ENCODE measurements at regions not wholly inside any gene's neighbourhood (a gene's known extent, or its start where the extent isn't known, plus 50 kb on each side); places are given as distances from the start of the nearest gene placed in this dataset.

DNA sequence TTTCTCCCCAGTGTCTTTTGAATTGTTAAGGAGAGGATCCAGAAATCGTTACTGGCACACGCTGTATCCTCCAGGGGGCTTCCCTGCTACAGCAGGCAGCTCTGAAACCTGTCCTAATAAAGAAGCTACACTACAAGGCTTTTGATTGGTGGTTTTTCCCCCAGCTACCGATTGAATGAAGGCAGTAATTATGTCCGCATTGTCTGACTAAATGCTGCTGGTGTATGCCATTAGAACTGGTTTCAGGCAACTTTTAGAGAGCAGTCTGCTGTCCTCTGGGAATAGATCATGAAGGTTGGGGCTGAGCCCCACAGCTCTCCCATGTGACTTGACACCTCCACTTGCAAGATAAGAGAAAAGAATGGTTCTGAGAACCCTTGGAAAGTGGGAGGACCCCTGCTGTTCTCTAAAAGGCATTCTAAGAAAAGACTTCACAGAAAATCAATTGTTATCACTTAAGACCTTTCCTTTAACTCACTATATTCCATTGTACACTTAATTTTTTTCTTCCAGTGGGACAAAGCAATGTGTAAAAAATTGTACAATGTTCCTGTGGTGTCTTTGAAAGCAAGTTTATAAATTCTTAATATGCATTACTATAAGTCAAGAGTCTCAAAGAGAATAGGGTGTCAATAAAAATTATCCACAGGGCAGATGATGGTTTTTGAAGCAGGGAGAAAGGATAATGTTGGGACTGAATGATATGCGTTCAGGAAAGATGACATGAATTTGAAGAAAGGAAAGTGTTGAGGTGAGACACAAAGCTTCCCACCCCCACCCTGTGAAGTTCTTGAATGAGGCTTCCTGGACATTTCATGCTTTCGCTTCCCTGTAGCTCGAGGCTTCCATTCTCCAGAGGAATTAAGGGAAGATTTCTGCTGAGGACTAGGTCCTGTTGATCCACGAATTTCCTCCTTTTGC is 53.0 kb upstream of the DAZL start:
- DNase-seq (ENCODE audit: low read depth, low spot score), result no peak

DNA sequence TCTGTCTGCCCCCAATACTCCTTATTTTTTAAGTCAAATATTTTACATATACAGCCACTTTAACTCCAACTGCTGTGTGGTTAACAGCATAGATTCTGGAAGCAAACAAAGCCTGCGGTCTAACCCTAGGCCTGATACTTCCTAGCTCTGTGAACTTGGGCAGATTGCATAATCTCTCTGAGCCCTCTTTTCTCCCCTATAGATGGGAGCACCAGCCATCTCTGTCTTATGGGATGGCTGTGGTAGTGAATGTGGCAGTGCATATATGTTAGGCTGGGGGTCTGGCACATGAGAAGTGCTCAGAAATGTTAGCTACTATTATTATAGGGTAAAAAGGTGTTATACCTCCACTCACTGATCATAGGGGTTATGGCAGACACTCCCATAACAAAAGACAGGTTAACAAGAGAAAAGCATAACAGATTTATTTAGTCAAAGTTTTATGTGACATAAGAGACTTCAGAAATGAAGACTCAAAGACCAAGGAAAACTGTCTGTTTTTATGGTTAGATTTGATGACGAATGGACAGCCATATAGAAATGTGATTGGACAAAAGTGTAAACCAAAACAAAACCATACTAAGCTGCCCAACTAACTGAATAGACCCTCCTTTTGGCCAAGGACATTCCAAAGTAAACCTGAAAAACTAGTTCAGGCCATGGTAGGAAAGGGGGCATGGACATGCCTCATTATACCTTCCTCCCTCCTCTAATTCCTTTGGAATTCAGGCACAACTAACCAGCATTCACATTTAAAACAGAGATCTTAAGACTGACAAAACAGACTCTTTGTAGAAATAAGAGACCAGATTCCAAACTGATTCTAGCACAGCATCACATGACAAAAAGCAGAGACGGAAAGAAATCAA is 53.9 kb upstream of the DAZL start:
- DNase-seq (ENCODE audit: low read depth, low spot score), result no peak

DNA sequence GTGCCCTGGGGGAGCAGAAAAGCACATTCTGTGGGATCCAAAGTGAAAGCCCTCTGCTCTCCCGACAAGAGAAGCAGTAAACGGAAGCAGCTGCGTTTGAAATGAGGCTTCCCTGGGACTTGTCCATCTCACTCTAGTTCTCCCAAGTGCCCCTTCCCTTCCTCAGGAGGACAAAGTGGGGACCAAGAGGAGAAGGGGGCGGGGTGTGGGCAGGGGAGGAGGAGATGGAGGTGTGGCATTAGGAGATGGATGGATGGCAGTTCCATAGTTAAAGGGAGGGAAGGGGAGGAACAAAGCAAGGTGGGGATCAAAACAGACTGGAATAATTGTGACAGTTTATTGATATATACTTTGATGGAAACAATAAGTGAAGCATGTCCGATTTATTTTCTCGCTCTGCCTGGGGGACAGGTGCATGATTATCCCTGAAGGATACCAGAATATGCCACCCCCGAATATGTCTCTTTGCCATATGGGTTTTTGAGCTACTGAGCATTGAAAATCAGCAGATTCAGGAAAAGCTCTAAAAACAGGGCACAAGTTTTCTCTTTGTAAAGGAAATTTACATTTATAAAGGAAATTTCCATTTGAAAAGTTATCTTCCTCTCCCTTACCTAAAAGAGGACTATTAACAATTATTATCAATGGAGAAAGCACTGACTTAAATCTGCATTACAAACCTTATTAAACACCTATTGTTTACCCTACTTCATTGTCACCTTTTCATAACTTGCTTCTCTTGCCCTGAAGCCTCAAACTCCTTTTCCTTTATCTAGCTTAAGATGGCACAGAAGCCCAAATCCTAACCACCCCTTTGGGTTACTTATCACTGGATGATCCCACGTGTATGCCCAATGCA is 58.9 kb upstream of the DAZL start:
- DNase-seq (ENCODE audit: low read depth, low spot score), result no peak

DNA sequence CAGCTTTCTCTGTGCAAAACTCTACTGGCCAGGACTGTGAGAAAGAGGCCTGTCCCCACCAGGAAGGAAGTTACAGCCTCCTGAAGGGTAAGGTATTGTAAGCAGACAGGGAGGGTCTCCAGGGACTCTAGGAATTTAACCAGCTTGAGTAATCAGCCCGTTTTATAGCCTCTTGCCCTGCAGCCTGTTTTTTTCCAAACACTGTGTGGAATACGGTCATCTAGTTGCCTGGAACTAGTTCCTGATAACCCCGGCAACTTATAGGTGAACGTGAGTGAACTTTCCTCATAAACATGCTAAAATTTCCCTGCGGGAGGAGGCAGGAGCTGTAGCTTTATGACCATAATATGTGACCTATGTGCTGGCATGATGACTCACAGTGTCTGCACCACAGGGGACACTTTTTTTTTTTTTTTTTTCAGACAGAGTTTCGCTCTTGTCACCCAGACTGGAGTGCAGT is 60.1 kb upstream of the DAZL start:
- DNase-seq (ENCODE audit: low read depth, low spot score), result no peak

DNA sequence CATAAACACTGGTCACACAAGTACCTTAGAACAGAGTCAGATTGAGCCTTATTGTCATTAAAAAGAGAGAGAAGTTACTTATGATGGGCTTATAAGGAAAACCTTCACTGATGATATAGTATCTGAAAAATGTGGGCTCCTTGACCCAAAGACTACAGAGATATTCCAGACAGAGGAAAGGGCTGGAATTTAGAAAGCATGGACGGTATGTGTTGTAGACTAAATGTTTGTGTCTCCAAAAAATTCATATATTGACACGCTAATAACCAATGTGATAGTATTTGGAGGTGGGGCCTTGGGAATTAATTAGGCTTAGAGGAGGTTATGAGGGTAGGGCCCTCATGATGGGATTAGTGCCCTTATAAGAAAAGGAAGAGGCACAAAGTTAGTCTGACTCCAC is 61.0 kb upstream of the DAZL start:
- no peak for DNase-seq (ENCODE audit: low read depth, low spot score)

DNA sequence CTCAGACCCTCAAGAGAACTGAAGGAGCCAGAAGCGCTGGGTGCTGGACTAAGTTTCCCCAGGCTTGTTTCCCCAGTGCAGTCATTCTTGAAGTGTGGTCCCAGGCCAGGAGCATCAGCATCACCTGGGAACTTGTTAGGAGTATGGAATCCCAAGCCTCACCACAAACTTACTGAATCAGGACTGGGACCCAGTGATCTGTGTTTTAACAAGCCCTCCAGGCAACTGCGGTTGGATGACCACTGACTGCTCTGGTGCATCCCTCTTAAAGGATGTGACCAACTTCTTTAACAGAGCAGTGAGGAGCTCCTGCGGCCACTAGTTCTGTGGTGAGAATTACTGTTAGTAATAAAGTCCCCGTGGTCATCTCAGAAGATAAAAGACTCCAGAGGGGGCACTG is 62.4 kb upstream of the DAZL start:
- DNase-seq (ENCODE audit: low read depth, low spot score), result no peak

DNA sequence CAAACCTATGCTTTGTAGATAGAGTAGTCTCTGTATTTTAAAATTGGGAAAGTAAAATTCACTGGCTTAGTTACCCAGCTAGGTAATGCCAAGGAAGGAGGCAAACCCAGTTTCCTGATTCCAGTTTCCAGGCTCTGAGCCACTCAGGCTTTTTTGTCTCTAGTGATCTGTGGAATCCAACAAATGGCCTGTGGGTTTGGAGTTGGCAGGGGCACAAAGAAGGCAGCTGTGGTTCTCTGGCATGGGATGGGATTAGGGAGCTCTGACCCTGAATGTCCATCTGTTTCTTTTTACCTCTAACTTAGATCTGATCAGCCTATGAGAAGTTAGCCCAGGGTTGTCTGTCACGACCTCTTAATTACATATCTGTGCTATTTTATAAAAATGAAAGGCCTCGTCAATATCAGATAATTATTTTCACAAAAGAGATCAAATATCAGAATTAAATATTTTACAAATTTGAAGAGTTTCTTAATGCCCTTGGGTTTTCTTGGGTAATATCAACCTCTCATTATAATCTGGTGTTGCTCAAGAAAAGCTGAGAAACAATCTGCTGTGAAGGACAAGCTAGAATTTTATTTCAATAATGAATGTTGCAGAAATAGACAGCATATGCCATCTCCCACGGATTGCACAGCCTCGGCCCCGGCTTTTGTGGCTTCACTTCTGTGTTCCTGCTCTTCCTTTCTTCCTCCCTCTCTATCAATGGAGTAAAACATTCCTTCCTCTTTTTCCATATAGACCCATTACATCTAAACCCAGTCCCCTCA is 63.7 kb upstream of the DAZL start:
- no peak for DNase-seq (ENCODE audit: low read depth, low spot score)

DNA sequence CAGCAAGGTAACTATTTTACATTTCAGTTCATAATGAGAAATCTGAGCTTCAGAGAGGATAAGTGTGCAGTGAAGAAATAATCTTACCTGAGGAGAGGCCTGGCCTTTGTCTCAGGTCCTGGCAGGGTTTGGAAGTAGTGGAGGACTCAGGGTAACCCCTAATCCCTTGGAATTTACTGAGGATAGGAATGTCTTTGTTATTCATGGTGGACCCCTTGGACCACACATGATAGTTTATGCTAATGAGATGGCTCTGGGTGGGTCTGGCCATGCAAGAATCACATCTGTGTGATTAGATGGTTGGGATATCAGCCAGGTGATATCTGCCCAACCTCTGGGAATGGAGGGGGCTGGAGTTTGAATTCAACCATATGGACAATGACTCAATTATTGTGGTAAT is 65.0 kb upstream of the DAZL start:
- no peak for DNase-seq (ENCODE audit: low read depth, low spot score)

DNA sequence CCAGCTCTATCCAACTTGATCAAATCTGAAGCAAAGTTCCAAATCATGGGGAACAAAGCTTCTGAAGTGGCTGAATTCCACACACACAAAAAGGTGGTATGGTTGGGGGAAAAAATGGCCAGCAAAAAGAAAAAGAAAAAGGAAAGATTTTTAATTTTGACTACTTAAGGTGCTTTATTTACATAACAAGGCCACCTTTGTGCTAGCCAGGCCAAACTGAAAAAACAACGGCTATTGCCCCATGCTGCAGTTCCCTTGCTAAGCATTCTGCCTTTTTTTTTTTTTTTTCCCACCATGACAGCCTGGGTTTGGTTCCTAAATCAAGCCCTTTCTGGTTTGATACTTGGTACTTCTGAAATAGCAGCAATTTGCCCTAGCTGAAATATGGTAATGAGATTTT is 66.5 kb upstream of the DAZL start:
- no peak for DNase-seq (ENCODE audit: low read depth, low spot score)

DNA sequence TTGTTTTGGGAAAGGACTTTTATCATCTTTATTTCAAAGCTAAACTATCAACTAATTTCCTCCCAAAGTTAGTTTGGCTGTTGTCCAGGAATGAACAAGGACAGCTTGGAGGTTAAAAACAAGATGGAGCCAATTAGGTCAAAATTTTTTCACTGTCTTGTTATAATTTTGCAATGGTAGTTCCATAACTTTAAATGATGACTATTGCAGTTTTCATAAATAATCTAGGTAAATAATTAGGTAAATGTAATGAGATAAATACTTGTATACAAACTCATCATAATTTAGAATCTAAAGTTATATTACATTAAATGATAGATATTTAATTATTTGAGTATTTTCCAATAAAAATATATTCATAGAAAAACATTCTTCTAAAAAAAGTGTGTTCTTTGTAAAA is 68.3 kb upstream of the DAZL start:
- no peak for DNase-seq (ENCODE audit: low read depth, low spot score)

DNA sequence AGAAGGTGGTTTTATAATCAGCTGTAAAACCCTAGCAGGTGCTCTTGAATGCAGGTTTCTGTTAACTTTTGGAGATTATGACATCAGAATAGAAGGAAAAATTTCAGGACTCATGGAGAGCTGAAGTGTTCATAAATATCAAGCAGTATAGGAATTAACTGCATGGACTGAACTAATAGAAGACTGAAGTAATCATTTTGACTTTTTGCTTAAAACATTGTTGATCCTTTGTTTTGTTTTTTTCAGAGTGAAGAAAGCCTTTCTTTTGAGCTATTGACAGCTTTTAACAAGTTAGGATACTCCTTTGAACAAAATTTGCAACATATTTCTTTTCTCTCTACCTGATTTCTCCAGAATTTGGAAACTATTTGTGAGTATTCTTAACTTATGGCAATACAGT is 70.6 kb upstream of the DAZL start:
- DNase-seq (ENCODE audit: low read depth, low spot score), result no peak

DNA sequence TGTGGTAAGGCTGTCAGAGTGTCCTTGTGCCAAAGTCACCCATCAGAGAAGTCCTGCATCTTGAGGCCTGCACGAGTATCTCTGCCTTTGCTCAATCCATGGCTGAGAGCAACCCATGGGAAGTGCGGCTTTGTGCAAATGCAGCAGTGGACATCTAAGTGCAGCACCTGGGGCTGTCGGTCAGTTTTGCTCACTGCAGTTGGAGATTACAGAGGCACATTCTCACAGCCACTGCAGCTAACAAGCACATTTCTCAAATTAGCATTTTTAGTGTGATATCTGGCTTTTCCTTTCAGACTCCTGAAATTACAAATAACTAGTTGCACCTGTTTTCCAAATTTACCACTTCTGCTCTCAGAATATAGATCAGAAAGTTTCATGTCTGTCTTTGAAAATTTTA is 81.5 kb upstream of the DAZL start:
- no peak for DNase-seq (ENCODE audit: low read depth, low spot score)

DNA sequence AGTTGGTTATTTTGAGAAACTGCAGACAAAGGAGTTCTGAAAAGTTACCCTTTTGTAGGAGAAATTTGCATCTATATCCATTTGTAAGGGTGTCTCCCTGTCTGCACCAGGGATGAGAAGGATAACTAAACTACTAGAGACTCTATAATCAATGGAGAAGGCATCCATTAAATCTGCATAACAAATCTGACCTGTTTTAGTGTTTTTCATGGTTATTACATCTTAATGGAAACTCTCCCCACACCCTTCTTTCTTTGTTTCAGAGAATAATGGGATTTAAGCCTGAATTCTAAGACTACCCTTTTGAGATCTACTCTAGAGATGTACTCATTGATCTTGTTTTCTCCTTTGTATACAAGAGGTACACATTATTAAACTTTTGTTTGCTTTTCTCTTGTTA is 82.0 kb upstream of the DAZL start:
- DNase-seq (ENCODE audit: low read depth, low spot score), result no peak

DNA sequence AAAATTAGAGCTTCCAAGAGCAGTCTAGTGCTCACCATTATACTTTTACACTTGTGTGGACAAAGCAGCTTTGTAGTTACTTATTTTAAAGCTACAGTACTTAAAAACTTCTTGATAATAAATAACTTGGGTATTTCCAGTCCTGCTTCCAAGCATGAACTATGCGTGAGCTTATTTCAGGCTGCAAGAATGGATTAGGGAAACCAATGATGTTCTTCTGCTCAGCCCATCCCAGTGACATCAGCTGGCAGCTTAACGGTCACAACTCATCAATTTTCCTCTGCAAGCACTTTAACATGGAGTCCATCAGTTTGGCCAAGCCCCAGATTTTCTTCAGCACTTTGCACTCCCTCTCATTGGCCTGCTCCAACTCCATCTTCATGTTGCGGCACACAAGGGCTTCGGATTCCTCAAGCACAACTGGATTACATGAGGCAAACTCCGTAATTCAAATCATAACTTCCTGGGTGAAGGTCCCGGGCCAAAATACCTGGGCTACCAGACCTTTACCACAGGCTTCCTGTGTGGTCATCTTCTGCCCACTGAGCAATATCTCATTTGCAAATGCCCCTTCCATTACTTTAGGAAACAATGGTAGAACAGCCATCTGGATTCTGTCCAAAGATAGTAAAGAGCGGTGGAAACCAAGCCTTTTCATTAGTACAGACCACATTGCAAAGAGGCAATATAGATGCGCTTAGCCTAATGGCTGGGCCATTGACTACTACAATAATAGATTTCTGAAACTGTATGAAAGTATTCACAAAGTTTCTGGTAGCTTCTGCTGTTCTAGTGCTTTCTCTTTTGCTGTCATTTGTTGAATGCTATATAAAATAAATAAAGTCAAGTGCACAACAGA is 87.5 kb upstream of the DAZL start:
- DNase-seq (ENCODE audit: low read depth, low spot score), result no peak

DNA sequence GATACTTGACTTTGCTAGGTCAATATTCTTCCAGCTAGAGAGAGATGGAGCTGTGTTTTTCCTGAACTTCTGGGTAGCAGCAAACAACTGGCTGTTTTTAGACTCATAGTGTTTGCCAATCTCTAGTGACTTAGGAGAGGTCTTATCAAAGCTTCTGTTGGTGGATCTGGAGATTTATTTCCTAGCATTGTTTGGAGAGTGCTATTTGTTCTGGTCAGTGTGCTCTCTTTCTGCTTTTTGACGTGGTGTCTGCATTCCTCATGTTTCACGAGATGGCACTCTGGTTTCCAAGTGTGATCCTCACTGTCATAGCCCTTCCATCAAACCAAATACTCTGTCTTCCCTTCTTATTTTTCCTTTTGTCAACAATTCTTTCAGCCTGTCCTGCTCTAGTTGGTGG is 88.6 kb upstream of the DAZL start:
- no peak for DNase-seq (ENCODE audit: low read depth, low spot score)

DNA sequence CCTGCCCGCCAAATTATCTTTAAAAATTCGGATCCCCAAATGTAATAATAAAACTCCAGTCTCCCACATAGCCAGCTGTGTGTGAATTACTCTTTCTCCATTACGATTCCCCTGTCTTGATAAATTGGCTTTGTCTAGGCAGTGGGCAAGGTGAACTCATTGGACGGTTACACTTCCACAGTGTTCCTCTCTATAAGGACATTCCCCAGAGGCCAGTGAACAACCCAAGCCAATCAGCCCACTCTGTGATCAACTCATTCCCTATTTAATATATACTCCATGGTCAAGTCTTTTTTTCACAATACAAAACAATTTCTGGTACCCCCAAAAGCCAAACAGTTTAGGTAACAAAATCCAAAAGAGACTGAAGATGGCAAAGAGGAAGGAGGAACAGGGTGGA is 90.5 kb upstream of the DAZL start:
- DNase-seq (ENCODE audit: low read depth, low spot score), result no peak

DNA sequence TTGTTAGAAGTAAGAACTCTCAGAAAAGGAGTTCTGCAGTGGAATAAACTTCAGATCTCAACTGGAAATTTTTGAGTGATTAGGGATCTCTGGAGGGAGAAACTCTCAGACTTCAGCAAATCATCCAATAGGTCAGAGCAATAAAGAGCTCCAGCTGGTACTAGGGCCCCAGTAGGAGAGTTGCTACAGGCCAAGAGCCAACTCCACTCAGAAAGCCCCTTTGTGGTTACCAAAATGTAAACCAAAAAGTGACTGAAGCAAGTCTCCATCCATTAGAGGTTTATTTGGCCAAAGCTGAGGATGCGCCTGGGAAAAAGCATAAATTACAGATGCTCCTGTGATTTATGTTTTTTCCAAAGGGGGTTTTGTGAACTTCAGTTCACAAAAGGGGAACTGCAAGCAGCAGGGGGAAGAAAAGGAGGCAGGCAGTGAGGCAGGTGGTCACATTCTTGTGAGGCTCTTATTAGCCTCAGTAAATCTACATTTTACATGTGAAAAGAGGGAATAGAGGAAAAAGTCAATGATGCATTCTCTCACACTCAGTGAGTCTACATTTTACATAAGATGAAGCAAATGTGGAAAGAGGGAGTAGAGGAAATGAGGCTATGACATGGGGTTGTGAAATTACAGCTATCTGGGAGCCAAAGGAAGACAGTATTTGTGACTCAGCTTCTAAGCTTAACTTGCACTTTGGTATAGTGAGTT is 92.4 kb upstream of the DAZL start:
- no peak for DNase-seq (ENCODE audit: low read depth, low spot score)

DNA sequence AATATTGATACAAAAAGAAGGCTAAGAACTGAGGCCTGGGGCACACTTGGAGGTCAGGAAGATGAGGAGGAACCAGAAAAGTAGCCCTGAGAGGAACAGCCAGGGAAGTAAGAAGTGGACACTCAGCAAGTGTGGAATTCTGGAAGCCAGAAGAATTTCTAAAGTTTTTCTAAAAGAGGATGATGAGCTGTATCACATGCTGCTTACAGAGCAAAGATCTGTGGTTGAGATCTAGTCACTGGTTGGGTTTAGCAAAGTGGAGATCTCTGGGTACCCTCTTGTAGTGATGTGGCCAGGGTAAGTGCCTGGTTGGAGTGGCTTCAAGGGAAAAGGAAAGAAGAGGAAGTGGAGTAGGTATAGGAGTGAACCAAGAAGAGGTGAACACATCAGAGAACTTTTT is 95.4 kb upstream of the DAZL start:
- DNase-seq (ENCODE audit: low read depth, low spot score), result no peak

DNA sequence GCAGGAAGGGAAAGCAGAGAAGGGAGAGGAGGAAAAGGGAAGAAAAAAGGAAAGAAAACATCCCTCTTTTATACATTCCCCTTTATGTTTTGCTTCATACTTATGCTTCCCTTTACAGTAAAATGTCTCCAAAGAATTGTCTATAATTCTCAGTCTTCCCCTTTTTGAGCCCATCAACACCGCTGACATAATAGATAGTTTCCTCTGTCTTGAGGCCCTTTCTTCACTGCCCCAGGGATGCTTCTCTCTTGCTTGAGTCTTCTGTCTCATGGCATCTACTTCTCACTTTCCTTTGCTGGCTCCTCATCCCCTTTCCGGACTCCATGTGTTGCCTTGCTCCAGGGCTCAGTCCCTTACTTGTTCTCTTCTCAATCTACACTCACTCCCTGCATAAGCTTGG is 99.7 kb upstream of the DAZL start:
- DNase-seq (ENCODE audit: low read depth, low spot score), result no peak
